Chondrocyte (in vitro differentiated cells): ENCODE measurements at regions not wholly inside any gene's neighbourhood (a gene's known extent, or its start where the extent isn't known, plus 50 kb on each side); places are given as distances from the start of the nearest gene placed in this dataset.
A peak's percentile ranks its signal among the peaks of the same experiment; 100 is the strongest.
"Not testable (repeated sequence)": the region's sequence is repeated elsewhere in the genome, so short reads cannot be mapped to it uniquely, and the experiment has no call there.

Experiments used
- DNase-seq: peaks from one replicate; pipeline ENCODE4 v3.0.0; 2021; ENCODE audit warnings: mixed read lengths, low spot score
- H3K27ac Mint-ChIP-seq: one replicate; pipeline ENCODE4 v1.8.0; 2021; ENCODE audit warnings: mild to moderate bottlenecking, moderate library complexity, mixed read lengths; ENCODE audit not compliant: unreplicated experiment
- H3K27me3 Mint-ChIP-seq: 2 replicates; pipeline ENCODE4 v1.8.0; 2021; ENCODE audit warnings: low read depth, mixed read lengths
- H3K36me3 Mint-ChIP-seq: 2 replicates; pipeline ENCODE4 v1.8.0; 2021; ENCODE audit warnings: low read depth, mixed read lengths
- H3K4me1 Mint-ChIP-seq: 2 replicates; pipeline ENCODE4 v1.8.0; 2021; ENCODE audit warnings: low read depth, mild to moderate bottlenecking, mixed read lengths
- H3K4me3 Mint-ChIP-seq: one replicate; pipeline ENCODE4 v1.8.0; 2021; ENCODE audit warnings: mild to moderate bottlenecking, moderate library complexity, mixed read lengths; ENCODE audit not compliant: unreplicated experiment
- H3K9me3 Mint-ChIP-seq: 2 replicates; pipeline ENCODE4 v1.8.0; 2021; ENCODE audit warnings: low read depth, mixed read lengths
- TF ChIP-seq, protein P1 (sequence below): fragments of 200-600 bp; sonication (generic); IDR thresholded peaks from 2 replicates; pipeline ENCODE4 v1.5.0; 2021; ENCODE audit warnings: antibody characterized with exemption, mild to moderate bottlenecking, moderate library complexity

DNA sequence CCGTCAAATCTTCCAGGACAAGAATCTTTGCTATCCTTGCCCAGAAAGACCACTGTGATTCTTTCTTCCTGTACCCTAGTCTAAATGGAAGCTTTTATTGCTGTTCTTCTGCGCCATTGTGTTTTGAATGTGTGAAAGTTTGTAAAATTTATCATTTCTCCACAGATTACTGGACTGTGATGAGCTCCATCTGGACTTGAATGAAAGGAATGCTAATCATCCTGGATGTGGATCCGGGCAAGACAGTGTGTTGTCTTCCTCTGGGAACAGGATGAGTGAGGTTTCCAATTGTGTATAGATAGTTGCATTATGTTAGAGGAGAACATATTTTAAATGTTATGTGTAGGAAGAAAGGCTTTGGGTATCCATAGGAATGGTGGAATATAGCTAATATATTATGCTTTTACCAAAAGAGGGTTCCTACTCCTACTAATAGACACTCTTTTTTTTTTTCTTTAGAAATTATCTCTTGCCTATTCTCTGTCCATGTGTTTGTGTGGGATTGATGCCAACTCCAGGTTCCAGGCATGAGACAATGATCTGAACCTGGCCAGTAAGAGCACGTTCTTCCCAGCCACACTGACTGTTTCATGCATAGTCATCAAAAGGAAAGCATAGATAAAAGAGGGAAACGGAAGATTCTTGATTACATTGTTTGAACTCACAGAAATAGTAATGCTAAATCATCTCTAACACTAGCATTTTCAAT, 803.6 kb upstream of the ADGRL3 start:
- Mint-ChIP-seq H3K36me3 (no peaks in the 10 kb centered on the region), H3K4me1 (no peaks in the 10 kb centered on the region), H3K9me3 (no peaks in the 10 kb centered on the region), H3K4me3 (no peak overlapping the region), H3K27ac (no peak overlapping the region), H3K27me3 (no peaks in the 10 kb centered on the region)
- TF ChIP-seq, protein P1, sequence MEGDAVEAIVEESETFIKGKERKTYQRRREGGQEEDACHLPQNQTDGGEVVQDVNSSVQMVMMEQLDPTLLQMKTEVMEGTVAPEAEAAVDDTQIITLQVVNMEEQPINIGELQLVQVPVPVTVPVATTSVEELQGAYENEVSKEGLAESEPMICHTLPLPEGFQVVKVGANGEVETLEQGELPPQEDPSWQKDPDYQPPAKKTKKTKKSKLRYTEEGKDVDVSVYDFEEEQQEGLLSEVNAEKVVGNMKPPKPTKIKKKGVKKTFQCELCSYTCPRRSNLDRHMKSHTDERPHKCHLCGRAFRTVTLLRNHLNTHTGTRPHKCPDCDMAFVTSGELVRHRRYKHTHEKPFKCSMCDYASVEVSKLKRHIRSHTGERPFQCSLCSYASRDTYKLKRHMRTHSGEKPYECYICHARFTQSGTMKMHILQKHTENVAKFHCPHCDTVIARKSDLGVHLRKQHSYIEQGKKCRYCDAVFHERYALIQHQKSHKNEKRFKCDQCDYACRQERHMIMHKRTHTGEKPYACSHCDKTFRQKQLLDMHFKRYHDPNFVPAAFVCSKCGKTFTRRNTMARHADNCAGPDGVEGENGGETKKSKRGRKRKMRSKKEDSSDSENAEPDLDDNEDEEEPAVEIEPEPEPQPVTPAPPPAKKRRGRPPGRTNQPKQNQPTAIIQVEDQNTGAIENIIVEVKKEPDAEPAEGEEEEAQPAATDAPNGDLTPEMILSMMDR: no peak
- no peak for DNase-seq

DNA sequence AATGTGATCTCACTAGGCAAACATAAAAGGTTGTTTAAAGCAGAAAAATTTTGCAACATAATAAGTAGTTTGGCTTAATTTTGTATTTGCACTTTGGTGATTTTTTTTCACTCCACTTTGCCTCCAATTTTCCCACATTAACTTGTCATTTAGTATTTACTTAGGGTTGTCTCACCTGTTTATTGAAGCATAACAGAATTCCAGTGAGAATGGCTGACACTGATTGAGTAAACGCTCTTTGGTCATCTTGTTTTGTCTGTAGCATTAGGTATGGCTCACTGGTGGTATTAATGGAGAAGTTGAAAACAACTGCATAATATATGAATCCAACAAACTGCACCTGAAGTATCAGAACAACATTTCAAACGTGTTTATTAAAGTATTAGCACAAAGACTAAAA, 799.5 kb upstream of the ADGRL3 start:
- Mint-ChIP-seq H3K27me3 (no peaks in the 10 kb centered on the region), H3K9me3 (no peaks in the 10 kb centered on the region), H3K27ac (no peak overlapping the region), H3K36me3 (no peaks in the 10 kb centered on the region), H3K4me3 (no peak overlapping the region), H3K4me1 (no peaks in the 10 kb centered on the region)
- no peak for DNase-seq
- TF ChIP-seq, protein P1: no peak

DNA sequence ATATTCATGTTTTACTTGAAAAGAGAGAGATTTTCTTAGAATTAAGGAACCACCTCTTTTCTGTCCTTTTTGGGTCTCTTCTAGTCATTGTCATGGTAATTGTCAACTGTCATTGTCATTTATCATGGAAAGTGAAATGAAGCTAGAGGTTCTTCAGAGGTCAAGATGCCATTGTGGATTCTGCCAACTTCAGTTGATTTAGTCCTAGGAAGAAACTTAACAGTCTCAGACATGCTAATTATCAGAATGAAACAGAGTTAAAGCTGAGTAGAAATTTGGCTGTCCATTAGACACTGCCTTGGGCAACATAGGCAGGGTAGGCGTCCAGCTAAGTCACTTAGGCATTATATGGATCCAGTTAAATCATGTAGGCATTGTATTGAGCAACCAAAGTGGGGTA, 796.1 kb upstream of the ADGRL3 start:
- H3K27me3 Mint-ChIP-seq: no peaks in the 10 kb centered on the region
- H3K27ac Mint-ChIP-seq: no peak overlapping the region
- no peaks in the 10 kb centered on the region for H3K4me1 Mint-ChIP-seq
- H3K9me3 Mint-ChIP-seq: peaks cover 5% of the 10 kb centered on the region
- TF ChIP-seq, protein P1: no peak
- DNase-seq: no peak
- no peak overlapping the region for H3K4me3 Mint-ChIP-seq
- H3K36me3 Mint-ChIP-seq: no peaks in the 10 kb centered on the region

DNA sequence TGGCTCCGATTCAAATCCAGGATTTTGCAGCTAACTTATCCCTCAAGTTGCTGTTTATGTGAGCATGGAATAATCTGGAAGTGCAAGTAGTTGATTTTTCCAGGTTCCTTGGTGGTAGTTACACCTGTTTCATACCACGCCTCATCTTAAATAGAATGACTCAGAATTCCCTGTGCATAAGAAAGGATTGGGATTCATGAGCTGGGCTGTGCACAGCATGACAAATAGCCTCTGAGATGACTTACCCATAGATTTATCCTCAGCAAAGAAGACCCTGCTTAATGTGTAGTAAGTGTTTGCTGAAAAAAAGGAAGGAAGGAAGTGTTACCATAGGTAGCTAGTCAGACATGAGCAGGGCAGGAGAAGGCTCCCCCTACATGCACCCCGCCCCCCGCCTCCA, 777.7 kb upstream of the ADGRL3 start:
- peaks cover 6% of the 10 kb centered on the region for H3K36me3 Mint-ChIP-seq
- TF ChIP-seq, protein P1: no peak
- H3K27ac Mint-ChIP-seq: no peak overlapping the region
- DNase-seq: no peak
- H3K4me1 Mint-ChIP-seq: peaks cover 10% of the 10 kb centered on the region
- H3K4me3 Mint-ChIP-seq: no peak overlapping the region
- peaks cover 2% of the 10 kb centered on the region for H3K27me3 Mint-ChIP-seq
- peaks cover 7% of the 10 kb centered on the region for H3K9me3 Mint-ChIP-seq

DNA sequence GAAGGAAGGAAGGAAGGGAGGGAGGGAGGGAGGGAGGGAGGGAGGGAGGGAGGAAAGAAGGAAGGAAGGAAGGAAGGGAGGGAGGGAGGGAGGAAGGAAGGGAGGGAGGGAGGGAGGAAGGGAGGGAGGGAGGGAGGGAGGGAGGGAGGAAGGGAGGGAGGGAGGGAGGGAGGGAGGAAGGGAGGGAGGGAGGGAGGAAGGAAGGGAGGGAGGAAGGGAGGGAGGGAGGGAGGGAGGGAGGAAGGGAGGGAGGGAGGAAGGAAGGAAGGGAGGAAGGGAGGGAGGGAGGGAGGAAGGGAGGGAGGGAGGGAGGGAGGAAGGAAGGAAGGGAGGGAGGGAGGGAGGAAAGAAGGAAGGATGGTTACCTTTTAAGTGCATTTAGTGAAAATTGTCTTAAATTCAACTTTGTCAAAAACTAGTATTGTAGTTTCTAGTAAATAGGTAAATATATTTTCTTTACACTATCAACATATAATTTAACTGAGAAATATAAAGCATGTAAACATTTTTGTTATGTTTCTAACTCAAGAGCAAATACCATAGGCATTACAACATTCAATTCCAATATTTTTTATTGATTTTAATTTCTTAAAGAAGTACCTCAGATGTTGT, 776.4 kb upstream of the ADGRL3 start:
- not testable (repeated sequence) for H3K27me3 Mint-ChIP-seq, H3K36me3 Mint-ChIP-seq, H3K4me1 Mint-ChIP-seq, DNase-seq, H3K27ac Mint-ChIP-seq, H3K9me3 Mint-ChIP-seq, H3K4me3 Mint-ChIP-seq

DNA sequence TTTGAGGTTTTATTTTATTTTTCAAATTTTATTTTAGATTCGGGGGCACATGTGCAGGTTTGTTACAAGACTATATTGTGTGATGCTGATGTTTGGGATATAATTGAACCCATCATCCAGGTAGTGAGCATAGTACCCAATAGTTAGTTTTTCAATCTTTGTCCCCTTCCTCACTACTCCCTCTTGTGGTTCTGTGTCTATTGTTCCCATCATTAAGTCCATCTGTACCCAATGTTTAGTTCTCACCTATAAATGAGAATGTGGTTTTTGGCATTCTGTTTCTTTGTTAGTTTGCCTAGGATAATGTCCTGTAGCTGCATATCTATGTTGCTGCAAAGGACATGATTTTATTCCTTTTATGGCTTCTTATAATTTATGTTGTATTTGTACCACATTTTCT, 767.2 kb upstream of the ADGRL3 start:
- no peak overlapping the region for H3K27ac Mint-ChIP-seq
- DNase-seq: no peak
- H3K4me3 Mint-ChIP-seq: no peak overlapping the region
- peaks cover 24% of the 10 kb centered on the region for H3K9me3 Mint-ChIP-seq
- H3K36me3 Mint-ChIP-seq: no peaks in the 10 kb centered on the region
- H3K4me1 Mint-ChIP-seq: peaks cover 18% of the 10 kb centered on the region
- H3K27me3 Mint-ChIP-seq: no peaks in the 10 kb centered on the region
- TF ChIP-seq, protein P1: peak; percentile 57
